ENCODE measurements at regions not wholly inside any gene's neighbourhood (a gene's known extent, or its start where the extent isn't known, plus 50 kb on each side); places are given as distances from the start of the nearest gene placed in this dataset.
A peak's percentile ranks its signal among the peaks of the same experiment; 100 is the strongest.

GRCh38 chr3:110711130-110711832, 360.3 kb upstream of the NECTIN3 start:
- ATAC-seq (peak; percentile 74), DNase-seq (ENCODE audit: low spot score) (no peak)

GRCh38 chr3:110711851-110712516, 359.6 kb upstream of the NECTIN3 start:
- no peak for DNase-seq (ENCODE audit: low spot score)
- no peak for ATAC-seq

GRCh38 chr3:110727056-110727455, 344.6 kb upstream of the NECTIN3 start:
- DNase-seq (ENCODE audit: low spot score): no peak
- no peak for ATAC-seq

- ATAC-seq: peak; percentile 94
- peak; percentile 56 for DNase-seq (ENCODE audit: low spot score)
Measured at GRCh38 chr3:110731148-110731547, 340.5 kb upstream of the NECTIN3 start.

GRCh38 chr3:110732420-110732819, 339.2 kb upstream of the NECTIN3 start:
- DNase-seq (ENCODE audit: low spot score) (no peak), ATAC-seq (no peak)

- DNase-seq (ENCODE audit: low spot score): no peak
- ATAC-seq: no peak
Measured at GRCh38 chr3:110733045-110733444, 338.6 kb upstream of the NECTIN3 start.

- ATAC-seq (peak; percentile 90), DNase-seq (ENCODE audit: low spot score) (no peak)
Measured at GRCh38 chr3:110734524-110734923, 337.1 kb upstream of the NECTIN3 start.

GRCh38 chr3:110736332-110736731, 335.3 kb upstream of the NECTIN3 start:
- DNase-seq (ENCODE audit: low spot score): no peak
- no peak for ATAC-seq

- ATAC-seq (no peak), DNase-seq (ENCODE audit: low spot score) (no peak)
Measured at GRCh38 chr3:110738531-110738930, 333.1 kb upstream of the NECTIN3 start.

- DNase-seq (ENCODE audit: low spot score) (no peak), ATAC-seq (peak; percentile 70)
Measured at GRCh38 chr3:110741891-110742290, 329.7 kb upstream of the NECTIN3 start.

GRCh38 chr3:110743202-110743601, 328.4 kb upstream of the NECTIN3 start:
- ATAC-seq (peak; percentile 93), DNase-seq (ENCODE audit: low spot score) (no peak)

- DNase-seq (ENCODE audit: low spot score) (no peak), ATAC-seq (no peak)
Measured at GRCh38 chr3:110743984-110744383, 327.6 kb upstream of the NECTIN3 start.

- DNase-seq (ENCODE audit: low spot score) (no peak), ATAC-seq (no peak)
Measured at GRCh38 chr3:110744723-110745122, 326.9 kb upstream of the NECTIN3 start.

- no peak for ATAC-seq
Measured at GRCh38 chr3:110749006-110749405, 322.6 kb upstream of the NECTIN3 start.

GRCh38 chr3:110750201-110750600, 321.4 kb upstream of the NECTIN3 start:
- no peak for ATAC-seq
- DNase-seq (ENCODE audit: low spot score): no peak

More at GRCh38 chr3:110749006-110749405, 322.6 kb upstream of the NECTIN3 start:
- DNase-seq (ENCODE audit: low spot score): no peak

GRCh38 chr3:110752307-110752706, 319.3 kb upstream of the NECTIN3 start:
- ATAC-seq: no peak
- no peak for DNase-seq (ENCODE audit: low spot score)

GRCh38 chr3:110753516-110753915, 318.1 kb upstream of the NECTIN3 start:
- ATAC-seq: no peak
- no peak for DNase-seq (ENCODE audit: low spot score)

- ATAC-seq: no peak
- DNase-seq (ENCODE audit: low spot score): no peak
Measured at GRCh38 chr3:110754212-110754916, 317.3 kb upstream of the NECTIN3 start.

GRCh38 chr3:110755345-110755744, 316.3 kb upstream of the NECTIN3 start:
- ATAC-seq: no peak
- DNase-seq (ENCODE audit: low spot score): no peak

- no peak for ATAC-seq
- DNase-seq (ENCODE audit: low spot score): no peak
Measured at GRCh38 chr3:110756705-110757104, 314.9 kb upstream of the NECTIN3 start.

GRCh38 chr3:110758208-110758607, 313.4 kb upstream of the NECTIN3 start:
- ATAC-seq: no peak

GRCh38 chr3:110767156-110767555, 304.5 kb upstream of the NECTIN3 start:
- ATAC-seq: no peak
- DNase-seq (ENCODE audit: low spot score): no peak

More at GRCh38 chr3:110758208-110758607, 313.4 kb upstream of the NECTIN3 start:
- no peak for DNase-seq (ENCODE audit: low spot score)

Data from left lobe of liver (tissue), 2 donors.